Osteoblast (primary cell): ENCODE measurements at regions not wholly inside any gene's neighbourhood (a gene's known extent, or its start where the extent isn't known, plus 50 kb on each side); places are given as distances from the start of the nearest gene placed in this dataset. TPM values are rescaled to one million over a fixed set of nuclear protein-coding genes. Genes with fewer than 3 reads are reported as not detected.

Source experiments
- DNase-seq: peaks from one replicate; pipeline ENCODE4 v3.0.0; 2011; ENCODE audit warnings: low spot score, mixed read lengths; ENCODE audit not compliant: insufficient read length; ENCODE audit errors: missing footprints
- H2AFZ ChIP-seq: 2 replicates; pipeline ENCODE4 v1.6.0; 2011; ENCODE audit warnings: mild to moderate bottlenecking, low read length
- H3K27ac ChIP-seq: 2 replicates; pipeline ENCODE4 v1.5.1; 2011; ENCODE audit warnings: mild to moderate bottlenecking, low read depth, low read length, moderate library complexity
- H3K27me3 ChIP-seq: 2 replicates; pipeline ENCODE4 v1.6.0; 2012; ENCODE audit warnings: mild to moderate bottlenecking, control low read depth, inconsistent platforms, low read length, moderate library complexity; ENCODE audit not compliant: insufficient read depth
- H3K36me3 ChIP-seq: 2 replicates; pipeline ENCODE4 v1.5.1; 2011; ENCODE audit warnings: mild to moderate bottlenecking, low read length, control low read depth, moderate library complexity; ENCODE audit not compliant: insufficient read depth
- H3K4me1 ChIP-seq: 2 replicates; pipeline ENCODE4 v1.5.1; 2011; ENCODE audit warnings: mild to moderate bottlenecking, low read length, control low read depth, moderate library complexity; ENCODE audit not compliant: insufficient read depth
- H3K4me2 ChIP-seq: 2 replicates; pipeline ENCODE4 v1.6.0; 2011; ENCODE audit warnings: mild to moderate bottlenecking, low read length; ENCODE audit not compliant: insufficient read depth
- H3K4me3 ChIP-seq: fragments of 200-600 bp; sonication (generic); 3 replicates; pipeline ENCODE4 v1.5.1; 2012; ENCODE audit warnings: mild to moderate bottlenecking, low read length, inconsistent platforms; ENCODE audit not compliant: insufficient read depth
- H3K79me2 ChIP-seq: 2 replicates; pipeline ENCODE4 v1.6.0; 2012; ENCODE audit warnings: mild to moderate bottlenecking, low read length, control low read depth, inconsistent platforms; ENCODE audit not compliant: insufficient read depth
- H3K9me3 ChIP-seq: 2 replicates; pipeline ENCODE4 v1.5.1; 2011; ENCODE audit warnings: low read depth, low read length, control low read depth
- H4K20me1 ChIP-seq: 2 replicates; pipeline ENCODE4 v1.6.0; 2012; ENCODE audit warnings: mild to moderate bottlenecking, low read length, control low read depth; ENCODE audit not compliant: insufficient read depth
- small RNA-seq: library from RNA; depleted of rRNA; stranded (forward); fragments of <200 nt; gene quantifications from one replicate; pipeline ENCODE3, GENCODE V24; 2012
- TF ChIP-seq, protein P1 (sequence below): IDR thresholded peaks from 2 replicates; pipeline ENCODE4 v1.5.1; 2011; ENCODE audit warnings: mild to moderate bottlenecking, low read depth, low read length, moderate library complexity; ENCODE audit errors: extremely low read depth

DNA sequence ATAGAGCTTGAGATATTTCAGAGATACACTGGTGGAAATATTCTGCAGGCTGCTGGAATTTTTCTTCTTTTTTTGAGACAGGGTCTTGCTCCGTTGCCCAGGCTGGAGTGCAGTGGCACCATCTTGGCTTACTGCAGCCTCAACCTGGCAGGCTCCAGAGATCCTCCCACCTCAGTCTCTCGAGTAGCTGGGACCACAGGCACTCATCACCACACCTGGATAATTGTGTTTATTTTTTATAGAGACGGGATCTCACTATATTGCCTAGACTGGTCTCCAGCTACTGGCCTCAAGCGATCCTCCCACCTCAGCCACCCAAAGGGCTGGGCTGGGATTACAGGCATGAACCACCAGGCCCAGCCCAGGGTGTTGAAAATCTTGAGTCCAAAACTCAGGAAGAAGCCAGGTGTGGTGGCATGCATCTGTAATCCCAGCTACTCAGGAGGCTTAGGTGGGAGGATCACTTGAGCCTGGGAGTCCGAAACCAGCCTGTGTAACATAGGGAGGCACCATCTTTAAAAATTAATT lies 55.7 kb upstream of the FOXK1 start:
- Histone ChIP-seq H3K4me3 (no peak overlapping the region), H3K27me3 (peaks cover 3% of the 10 kb centered on the region), H4K20me1 (no peaks in the 10 kb centered on the region), H3K4me2 (no peak overlapping the region), H3K9me3 (no peaks in the 10 kb centered on the region), H3K79me2 (no peaks in the 10 kb centered on the region), H3K36me3 (no peaks in the 10 kb centered on the region), H3K27ac (no peak overlapping the region), H2AFZ (no peak overlapping the region), H3K4me1 (peaks cover 3% of the 10 kb centered on the region)
- TF ChIP-seq, protein P1, sequence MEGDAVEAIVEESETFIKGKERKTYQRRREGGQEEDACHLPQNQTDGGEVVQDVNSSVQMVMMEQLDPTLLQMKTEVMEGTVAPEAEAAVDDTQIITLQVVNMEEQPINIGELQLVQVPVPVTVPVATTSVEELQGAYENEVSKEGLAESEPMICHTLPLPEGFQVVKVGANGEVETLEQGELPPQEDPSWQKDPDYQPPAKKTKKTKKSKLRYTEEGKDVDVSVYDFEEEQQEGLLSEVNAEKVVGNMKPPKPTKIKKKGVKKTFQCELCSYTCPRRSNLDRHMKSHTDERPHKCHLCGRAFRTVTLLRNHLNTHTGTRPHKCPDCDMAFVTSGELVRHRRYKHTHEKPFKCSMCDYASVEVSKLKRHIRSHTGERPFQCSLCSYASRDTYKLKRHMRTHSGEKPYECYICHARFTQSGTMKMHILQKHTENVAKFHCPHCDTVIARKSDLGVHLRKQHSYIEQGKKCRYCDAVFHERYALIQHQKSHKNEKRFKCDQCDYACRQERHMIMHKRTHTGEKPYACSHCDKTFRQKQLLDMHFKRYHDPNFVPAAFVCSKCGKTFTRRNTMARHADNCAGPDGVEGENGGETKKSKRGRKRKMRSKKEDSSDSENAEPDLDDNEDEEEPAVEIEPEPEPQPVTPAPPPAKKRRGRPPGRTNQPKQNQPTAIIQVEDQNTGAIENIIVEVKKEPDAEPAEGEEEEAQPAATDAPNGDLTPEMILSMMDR = no peak
- DNase-seq = no peak

DNA sequence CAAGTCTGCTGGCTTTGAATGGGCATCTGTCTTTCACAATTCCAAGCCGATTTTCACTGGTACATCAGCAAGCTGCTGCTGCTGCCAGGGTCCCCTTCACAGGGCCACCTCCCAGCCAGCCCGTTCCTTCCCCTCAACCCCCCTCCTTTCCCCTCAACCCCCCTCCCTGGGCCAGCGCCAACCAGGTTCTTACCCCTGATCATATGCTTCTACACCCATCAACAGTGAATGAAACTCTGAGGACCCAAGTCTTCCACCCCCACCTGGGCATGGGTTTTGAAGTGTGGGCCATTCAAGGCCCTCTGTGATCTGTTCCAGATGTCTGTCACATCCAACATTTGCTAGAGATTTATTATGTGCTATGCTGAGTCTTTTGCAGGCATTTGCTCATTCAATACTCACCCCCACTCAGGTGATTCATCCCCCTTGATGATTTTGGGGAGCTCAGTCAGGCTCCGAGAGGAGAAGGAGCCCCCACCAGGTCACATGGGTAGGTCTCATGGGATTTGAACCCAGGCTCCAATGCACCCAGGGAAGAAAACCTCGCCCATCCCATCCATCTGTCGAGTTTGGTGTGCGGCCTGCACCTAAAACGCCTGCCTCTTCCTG lies 52.7 kb upstream of the FOXK1 start:
- Histone ChIP-seq H3K4me1 (peaks cover 14% of the 10 kb centered on the region), H3K4me2 (no peak overlapping the region), H3K9me3 (no peaks in the 10 kb centered on the region), H3K4me3 (no peak overlapping the region), H2AFZ (no peak overlapping the region), H4K20me1 (no peaks in the 10 kb centered on the region), H3K27me3 (peaks cover 3% of the 10 kb centered on the region), H3K79me2 (no peaks in the 10 kb centered on the region), H3K36me3 (no peaks in the 10 kb centered on the region), H3K27ac (no peak overlapping the region)
- DNase-seq = peak; percentile 69
- TF ChIP-seq, protein P1 = no peak

DNA sequence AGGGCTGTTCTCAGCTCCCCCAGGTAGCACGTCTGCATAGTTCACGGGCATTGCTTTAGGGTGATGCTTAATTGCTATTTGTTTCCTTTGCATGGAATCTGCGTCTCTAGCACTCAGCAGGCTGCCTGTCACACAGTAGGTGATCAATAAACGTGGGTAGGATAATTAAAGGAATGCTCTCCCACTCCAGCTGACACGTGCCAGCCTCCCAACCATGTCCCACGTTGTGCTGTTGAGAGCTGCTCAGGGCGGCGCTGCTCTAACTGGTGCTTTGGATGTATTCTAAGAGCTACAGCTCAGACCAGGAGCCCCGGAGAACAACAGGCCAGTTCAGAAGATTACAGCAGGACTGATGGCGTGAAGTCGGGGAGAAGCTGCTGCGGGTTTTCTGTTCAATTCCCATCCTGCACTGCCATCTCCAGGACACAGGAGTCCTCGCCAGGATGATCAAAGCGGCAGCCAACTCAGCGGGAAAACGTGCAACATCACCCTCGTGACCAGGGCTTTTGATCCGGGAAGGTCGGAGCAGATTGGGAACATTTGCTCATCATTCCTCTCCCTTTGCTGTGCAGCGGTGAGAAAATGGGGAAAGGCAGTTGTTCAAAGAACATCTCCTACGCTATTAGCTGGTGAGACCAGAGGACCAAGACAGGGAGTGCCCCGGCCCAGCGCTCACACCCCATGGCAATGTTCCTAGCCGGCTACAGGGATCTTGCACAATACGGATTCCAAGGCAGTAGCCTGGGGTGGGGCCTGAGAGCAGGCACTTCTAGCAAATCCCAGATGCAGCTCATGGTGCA lies 50.5 kb upstream of the FOXK1 start:
- Histone ChIP-seq H3K4me3 (peak overlapping the region; percentile 67), H3K9me3 (no peaks in the 10 kb centered on the region), H3K4me1 (peaks cover 14% of the 10 kb centered on the region), H3K4me2 (peak overlapping the region; percentile 93), H3K36me3 (no peaks in the 10 kb centered on the region), H4K20me1 (no peaks in the 10 kb centered on the region), H3K79me2 (no peaks in the 10 kb centered on the region), H2AFZ (peak overlapping the region; percentile 88), H3K27me3 (peaks cover 3% of the 10 kb centered on the region), H3K27ac (peak overlapping the region; percentile 46)
- peak; percentile 95 for DNase-seq
- TF ChIP-seq, protein P1 = peak; percentile 87

Small RNA genes in the stretch of these regions (small RNA-seq; reads per million reads assigned to genes)
- not detected for gene CYP3A54P
